Spleen (tissue), 11 donors: ENCODE measurements at regions not wholly inside any gene's neighbourhood (a gene's known extent, or its start where the extent isn't known, plus 50 kb on each side); places are given as distances from the start of the nearest gene placed in this dataset.

Source experiments
- DNase-seq: peaks from one replicate; pipeline ENCODE4 v3.0.0-alpha.2; 2020
- H3K27ac ChIP-seq, 8 donors: fragments of 200-600 bp; sonication (generic) in 7 of 8; 1 replicate in 4 of 8; 2 replicates in 4 of 8; pipeline versions ENCODE4 v1.5.0 to v1.8.0; 2016 to 2021; ENCODE audit warnings: inconsistent platforms in 4 of 8, mild to moderate bottlenecking in 4 of 8, moderate library complexity in 1 of 8
- H3K27me3 ChIP-seq, 7 donors: fragments of 200-600 bp; sonication (generic) in 6 of 7; replicated peaks in 1 of 7; 1 replicate in 4 of 7; 2 replicates in 3 of 7; pipeline versions ENCODE4 v1.5.0 to v1.8.0; 2016 to 2021; ENCODE audit warnings: inconsistent platforms in 3 of 7, mild to moderate bottlenecking in 1 of 7
- H3K36me3 ChIP-seq, 6 donors: fragments of 200-600 bp; sonication (generic) in 5 of 6; 1 replicate in 4 of 6; 2 replicates in 2 of 6; pipeline versions ENCODE4 v1.5.0 to v1.8.0; 2016 to 2021; ENCODE audit warnings: inconsistent platforms in 2 of 6
- H3K4me1 ChIP-seq, 6 donors: fragments of 200-600 bp; sonication (generic) in 5 of 6; 1 replicate in 3 of 6; 2 replicates in 3 of 6; pipeline versions ENCODE4 v1.5.0 to v1.8.0; 2016 to 2021; ENCODE audit warnings: inconsistent platforms in 3 of 6
- H3K4me3 ChIP-seq, 8 donors: fragments of 200-600 bp; sonication (generic) in 7 of 8; 1 replicate in 4 of 8; 2 replicates in 4 of 8; pipeline versions ENCODE4 v1.5.0 to v1.8.0; 2016 to 2021; ENCODE audit warnings: inconsistent platforms in 4 of 8, mild to moderate bottlenecking in 4 of 8, moderate library complexity in 2 of 8
- H3K9me3 ChIP-seq, 8 donors: fragments of 200-600 bp; sonication (generic) in 7 of 8; 1 replicate in 4 of 8; 2 replicates in 4 of 8; pipeline versions ENCODE4 v1.5.0 to v1.8.0; 2016 to 2021; ENCODE audit warnings: inconsistent platforms in 4 of 8
- POLR2A ChIP-seq, 3 donors: fragments of 450-650 bp; IDR thresholded peaks; one replicate each; pipeline ENCODE4 v1.5.1; 2017; ENCODE audit warnings: antibody characterized with exemption in 3 of 3, mild to moderate bottlenecking in 1 of 3
- POLR2AphosphoS5 ChIP-seq, 3 donors: sonication (generic); formaldehyde crosslinking; IDR thresholded peaks; one replicate each; pipeline ENCODE4 v1.5.1; 2017; ENCODE audit warnings: antibody characterized with exemption in 3 of 3
- WGBS, 5 donors: extraction: QIAGEN DNeasy Blood & Tissue Kit in 3 of 5; methylation state at CpG; one replicate each; pipeline versions ENCODE4 v1.1.5 to v1.1.7; 2013 to 2018; 5-methylcytosine and 5-hydroxymethylcytosine counted together
- intact Hi-C: fragments of 100-400 bp; cut with DNase I; formaldehyde crosslinking; loops from one replicate; pipeline ENCODE4 v1.15.0; 2023; ENCODE audit warnings: low total_unique reads
- TF ChIP-seq, protein P1 (sequence below), 11 experiments: fragments of 200-600 bp in 7 of 11; fragments of 450-650 bp in 4 of 11; sonication (generic) in 4 of 11; IDR thresholded peaks in 8 of 11; conservative IDR thresholded peaks in 3 of 11; 1 replicate in 7 of 11; 2 replicates in 4 of 11; pipeline versions ENCODE4 v1.4.0 to v1.8.0; 2016 to 2021; ENCODE audit warnings: antibody characterized with exemption in 11 of 11, inconsistent platforms in 4 of 11, mild to moderate bottlenecking in 1 of 11
- donor health status: healthy with polysubstance abuse.
- donor health status: DM: no; HTN: no; CAD: no; lungs with moderate emphysema.
- donor health status: DM: no; HTN: no; CAD: no.
- donor health status: Bipolar disorder and iron deficiency.
- donor health status: healthy.
- donor health status: DM: no; HTN: no; CAD: no.
- donor health status: DM: yes; HTN: yes; CAD: no.

DNA sequence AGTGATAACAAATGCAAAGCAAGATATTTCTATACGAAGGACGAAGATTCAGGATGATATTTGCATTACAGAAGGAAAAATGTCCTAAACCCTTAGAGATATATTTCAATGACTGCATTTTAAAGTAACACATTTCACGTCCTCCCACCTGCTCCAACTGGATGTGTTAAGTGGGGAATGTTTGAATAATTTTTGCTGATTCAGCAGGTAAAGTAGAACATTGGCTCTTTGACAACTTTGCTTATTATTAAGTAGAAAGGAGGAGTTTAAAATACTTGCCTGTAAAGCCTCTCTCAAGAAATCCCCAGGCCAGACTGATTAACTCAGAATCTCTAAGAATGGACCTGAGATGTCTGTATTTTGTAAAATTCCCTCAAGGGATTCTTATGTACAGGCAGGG, 1165.2 kb upstream of the PRKX start:
- H3K4me1 ChIP-seq, result no peaks in the 10 kb centered on the region
- intact Hi-C loops, result no loop called here
- TF ChIP-seq POLR2A (IDR thresholded peaks at IDR 0.05), result no peak
- TF ChIP-seq, protein P1, sequence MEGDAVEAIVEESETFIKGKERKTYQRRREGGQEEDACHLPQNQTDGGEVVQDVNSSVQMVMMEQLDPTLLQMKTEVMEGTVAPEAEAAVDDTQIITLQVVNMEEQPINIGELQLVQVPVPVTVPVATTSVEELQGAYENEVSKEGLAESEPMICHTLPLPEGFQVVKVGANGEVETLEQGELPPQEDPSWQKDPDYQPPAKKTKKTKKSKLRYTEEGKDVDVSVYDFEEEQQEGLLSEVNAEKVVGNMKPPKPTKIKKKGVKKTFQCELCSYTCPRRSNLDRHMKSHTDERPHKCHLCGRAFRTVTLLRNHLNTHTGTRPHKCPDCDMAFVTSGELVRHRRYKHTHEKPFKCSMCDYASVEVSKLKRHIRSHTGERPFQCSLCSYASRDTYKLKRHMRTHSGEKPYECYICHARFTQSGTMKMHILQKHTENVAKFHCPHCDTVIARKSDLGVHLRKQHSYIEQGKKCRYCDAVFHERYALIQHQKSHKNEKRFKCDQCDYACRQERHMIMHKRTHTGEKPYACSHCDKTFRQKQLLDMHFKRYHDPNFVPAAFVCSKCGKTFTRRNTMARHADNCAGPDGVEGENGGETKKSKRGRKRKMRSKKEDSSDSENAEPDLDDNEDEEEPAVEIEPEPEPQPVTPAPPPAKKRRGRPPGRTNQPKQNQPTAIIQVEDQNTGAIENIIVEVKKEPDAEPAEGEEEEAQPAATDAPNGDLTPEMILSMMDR (IDR thresholded peaks at IDR 0.05 in 8 of 11, conservative IDR thresholded peaks at IDR 0.05 in 3 of 11), result no peak
- TF ChIP-seq POLR2AphosphoS5 (IDR thresholded peaks at IDR 0.05), result no peak
- WGBS, 5 donors, result 71 to 82% (median 82%) methylated on average over 3 of the region's 3 CpGs
- no peak overlapping the region for H3K27ac ChIP-seq
- H3K9me3 ChIP-seq, result peaks cover 0 to 10% (median 0%) of the 10 kb centered on the region in 8 donors
- DNase-seq, result no peak
- no peaks in the 10 kb centered on the region for H3K36me3 ChIP-seq
- H3K4me3 ChIP-seq, result no peak overlapping the region
- H3K27me3 ChIP-seq, result no peaks in the 10 kb centered on the region

DNA sequence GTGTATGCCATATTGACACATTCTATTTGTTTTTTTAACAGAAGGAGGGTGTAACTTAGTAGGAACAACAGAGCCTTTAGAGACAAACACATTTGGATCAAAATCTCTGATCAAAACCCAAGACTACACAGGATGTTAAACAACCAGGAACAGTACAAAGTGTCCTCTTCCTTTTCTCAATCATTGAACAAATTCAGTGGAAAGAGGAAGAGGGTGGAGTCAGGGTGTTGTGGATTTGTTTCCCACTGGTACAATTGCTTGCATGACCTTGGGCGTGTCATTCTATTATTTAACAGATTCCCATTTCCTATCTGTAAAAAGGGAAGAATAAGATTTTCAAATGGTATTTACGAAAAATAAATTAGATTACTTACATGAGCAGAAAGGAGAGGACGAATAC, 1162.8 kb upstream of the PRKX start:
- Histone ChIP-seq H3K4me1 (no peaks in the 10 kb centered on the region), H3K27ac (peak overlapping the region in 7 of 8 donors; percentile 12 to 71 (median 47)), H3K27me3 (no peaks in the 10 kb centered on the region), H3K9me3 (peaks cover 0 to 10% (median 0%) of the 10 kb centered on the region in 8 donors), H3K36me3 (no peaks in the 10 kb centered on the region), H3K4me3 (no peak overlapping the region)
- 55 to 75% (median 59%) methylated on average over 3 of the region's 3 CpGs for WGBS, 5 donors
- intact Hi-C loops, result no loop called here
- TF ChIP-seq POLR2A (IDR thresholded peaks at IDR 0.05), result no peak
- TF ChIP-seq POLR2AphosphoS5 (IDR thresholded peaks at IDR 0.05), result peak in 1 of 3 donors; percentile 49
- DNase-seq, result no peak

DNA sequence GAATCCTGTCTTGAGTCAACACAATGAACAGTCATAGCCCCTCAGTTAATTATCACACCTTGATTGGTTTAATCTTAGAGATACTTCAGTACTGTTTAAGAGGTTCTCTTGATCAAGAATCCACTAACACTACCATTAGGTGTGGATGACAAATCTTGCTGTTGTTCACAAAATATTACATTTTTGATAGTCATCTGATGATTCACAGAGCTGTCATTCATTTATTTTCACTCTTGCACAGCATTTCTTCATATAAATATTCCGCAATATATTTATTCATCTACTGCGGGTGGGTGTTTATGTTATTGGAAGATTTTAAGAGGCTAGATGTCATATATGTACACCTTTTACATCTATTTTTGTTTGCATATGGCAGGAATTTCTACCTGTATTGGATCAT, 1138.1 kb upstream of the PRKX start:
- intact Hi-C loops, result no loop called here
- H3K4me1 ChIP-seq, result no peaks in the 10 kb centered on the region
- peaks cover 0 to 4% (median 0%) of the 10 kb centered on the region in 8 donors for H3K9me3 ChIP-seq
- no peak for DNase-seq
- WGBS, 5 donors, result 93 to 100% (median 96%) methylated on average over 2 of the region's 2 CpGs
- no peaks in the 10 kb centered on the region for H3K36me3 ChIP-seq
- TF ChIP-seq POLR2AphosphoS5 (IDR thresholded peaks at IDR 0.05) (no peak), POLR2A (IDR thresholded peaks at IDR 0.05) (no peak)
- TF ChIP-seq, protein P1 (IDR thresholded peaks at IDR 0.05 in 8 of 11, conservative IDR thresholded peaks at IDR 0.05 in 3 of 11), result no peak
- no peaks in the 10 kb centered on the region for H3K27me3 ChIP-seq
- H3K27ac ChIP-seq, result no peak overlapping the region
- no peak overlapping the region for H3K4me3 ChIP-seq

DNA sequence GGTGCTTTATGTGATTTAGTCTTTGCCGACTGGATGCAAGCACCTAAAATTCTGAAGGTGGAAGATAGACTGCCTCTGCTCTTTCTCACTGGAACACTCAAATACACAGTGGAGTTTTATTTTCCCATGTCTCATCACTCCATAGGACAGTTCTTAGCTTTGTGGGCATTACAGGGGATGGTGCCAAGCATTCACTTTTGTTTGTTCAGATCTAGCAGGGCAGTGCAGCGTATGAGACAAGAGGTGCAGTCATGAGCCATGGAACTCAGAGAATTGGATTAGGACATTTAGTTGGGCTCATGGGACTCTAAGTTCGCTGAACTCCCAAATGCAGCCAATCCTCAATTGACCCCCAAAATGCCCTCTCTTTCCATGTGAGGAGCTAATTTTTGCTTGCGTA, 1136.9 kb upstream of the PRKX start:
- intact Hi-C loops, result no loop called here
- no peak for DNase-seq
- WGBS, 5 donors, result 86 to 100% (median 91%) methylated on average over 2 to 4 of the region's 4 CpGs
- Histone ChIP-seq H3K36me3 (no peaks in the 10 kb centered on the region), H3K4me3 (no peak overlapping the region), H3K27ac (no peak overlapping the region), H3K4me1 (no peaks in the 10 kb centered on the region), H3K9me3 (peaks cover 0 to 4% (median 0%) of the 10 kb centered on the region in 8 donors), H3K27me3 (no peaks in the 10 kb centered on the region)
- no peak for TF ChIP-seq POLR2AphosphoS5 (IDR thresholded peaks at IDR 0.05)
- no peak for TF ChIP-seq POLR2A (IDR thresholded peaks at IDR 0.05)
- TF ChIP-seq, protein P1 (IDR thresholded peaks at IDR 0.05 in 8 of 11, conservative IDR thresholded peaks at IDR 0.05 in 3 of 11), result no peak

DNA sequence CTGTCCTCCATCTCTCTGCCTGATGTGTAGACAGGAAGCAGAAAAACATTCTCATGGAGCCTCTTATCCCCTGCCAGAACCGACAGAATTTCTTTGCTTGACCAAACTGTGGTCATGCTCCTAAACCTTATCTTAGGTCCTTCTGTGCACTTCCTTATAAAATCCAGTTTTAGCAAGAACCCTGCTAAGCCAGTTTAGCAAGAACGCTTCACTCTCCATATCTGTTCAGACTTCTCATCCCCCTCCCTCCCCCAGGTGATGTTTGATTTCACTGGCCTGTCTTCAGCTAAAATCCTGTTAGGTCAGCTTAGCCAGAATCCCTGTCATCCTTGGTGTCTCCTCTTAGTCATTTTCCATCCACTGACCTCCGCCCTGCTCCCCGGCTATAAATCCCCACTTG, 1130.9 kb upstream of the PRKX start:
- no peak for TF ChIP-seq POLR2AphosphoS5 (IDR thresholded peaks at IDR 0.05)
- TF ChIP-seq, protein P1 (IDR thresholded peaks at IDR 0.05 in 8 of 11, conservative IDR thresholded peaks at IDR 0.05 in 3 of 11), result no peak
- Histone ChIP-seq H3K4me1 (no peaks in the 10 kb centered on the region), H3K27ac (no peak overlapping the region), H3K4me3 (no peak overlapping the region), H3K27me3 (no peaks in the 10 kb centered on the region), H3K9me3 (peaks cover 0 to 9% (median under 1%) of the 10 kb centered on the region in 8 donors), H3K36me3 (no peaks in the 10 kb centered on the region)
- intact Hi-C loops, result no loop called here
- 74 to 91% (median 80%) methylated on average over 4 of the region's 4 CpGs for WGBS, 5 donors
- no peak for DNase-seq
